ENCODE measurements at regions not wholly inside any gene's neighbourhood (a gene's known extent, or its start where the extent isn't known, plus 50 kb on each side); places are given as distances from the start of the nearest gene placed in this dataset.

- ChIA-PET CTCF (no interaction called here), POLR2A (no interaction called here)
- H3K4me3 Mint-ChIP-seq = no peak overlapping the region
- DNase-seq = no peak
- Histone ChIP-seq H3K27me3 (ENCODE audit: control insufficient read depth in 1 of 2, insufficient read depth in 2 of 2, low read length in 2 of 2) (no peaks in the 10 kb centered on the region), H3K4me3 (ENCODE audit: low read length) (no peak overlapping the region), H3K4me1 (ENCODE audit: insufficient read depth, low read length) (no peaks in the 10 kb centered on the region), H3K27ac (ENCODE audit: low read depth in 1 of 2, low read length in 2 of 2) (no peak overlapping the region), H3K9me3 (ENCODE audit: control insufficient read depth in 1 of 2, insufficient read depth in 1 of 2, low read length in 2 of 2) (peaks cover 0 to 14% of the 10 kb centered on the region in 2 experiments), H3K36me3 (ENCODE audit: insufficient read depth, low read length) (no peaks in the 10 kb centered on the region)
- H3K9me3 Mint-ChIP-seq = peaks cover 4% of the 10 kb centered on the region
- no peak overlapping the region for H3K27ac Mint-ChIP-seq
- TF ChIP-seq, protein P1, sequence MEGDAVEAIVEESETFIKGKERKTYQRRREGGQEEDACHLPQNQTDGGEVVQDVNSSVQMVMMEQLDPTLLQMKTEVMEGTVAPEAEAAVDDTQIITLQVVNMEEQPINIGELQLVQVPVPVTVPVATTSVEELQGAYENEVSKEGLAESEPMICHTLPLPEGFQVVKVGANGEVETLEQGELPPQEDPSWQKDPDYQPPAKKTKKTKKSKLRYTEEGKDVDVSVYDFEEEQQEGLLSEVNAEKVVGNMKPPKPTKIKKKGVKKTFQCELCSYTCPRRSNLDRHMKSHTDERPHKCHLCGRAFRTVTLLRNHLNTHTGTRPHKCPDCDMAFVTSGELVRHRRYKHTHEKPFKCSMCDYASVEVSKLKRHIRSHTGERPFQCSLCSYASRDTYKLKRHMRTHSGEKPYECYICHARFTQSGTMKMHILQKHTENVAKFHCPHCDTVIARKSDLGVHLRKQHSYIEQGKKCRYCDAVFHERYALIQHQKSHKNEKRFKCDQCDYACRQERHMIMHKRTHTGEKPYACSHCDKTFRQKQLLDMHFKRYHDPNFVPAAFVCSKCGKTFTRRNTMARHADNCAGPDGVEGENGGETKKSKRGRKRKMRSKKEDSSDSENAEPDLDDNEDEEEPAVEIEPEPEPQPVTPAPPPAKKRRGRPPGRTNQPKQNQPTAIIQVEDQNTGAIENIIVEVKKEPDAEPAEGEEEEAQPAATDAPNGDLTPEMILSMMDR (IDR thresholded peaks at IDR 0.05) = no peak
- H3K27me3 Mint-ChIP-seq = no peaks in the 10 kb centered on the region
- H3K4me1 Mint-ChIP-seq (ENCODE audit: low read depth) = no peaks in the 10 kb centered on the region
- intact Hi-C loops (cut with DNase I, micrococcal nuclease) = no loop called here
- H3K36me3 Mint-ChIP-seq (ENCODE audit: low read depth) = no peaks in the 10 kb centered on the region
- no peak for ATAC-seq (ENCODE audit: poor library complexity)
Observed at GRCh38 chr6:54737247-54737646, 109.3 kb upstream of the FAM83B start.

DNA sequence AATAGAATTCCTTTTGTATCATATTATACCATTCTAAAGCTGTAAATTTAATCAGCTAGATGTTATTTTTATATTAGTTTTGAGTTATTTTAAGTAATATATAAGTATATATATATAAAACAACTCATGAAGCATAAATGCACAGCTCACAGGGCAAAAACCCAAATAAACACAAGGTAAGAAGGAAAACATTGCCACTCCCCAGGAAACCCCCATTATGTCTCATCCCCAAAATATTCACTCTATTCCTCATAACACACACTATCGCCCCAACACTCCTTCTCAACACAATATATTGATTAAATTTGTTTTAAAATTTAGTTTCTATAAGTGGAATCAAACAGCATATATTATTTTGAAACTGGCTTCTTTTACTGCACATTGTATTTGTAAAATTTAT lies 98.6 kb upstream of the FAM83B start:
- Histone ChIP-seq H3K9me3 (ENCODE audit: control insufficient read depth in 1 of 2, insufficient read depth in 1 of 2, low read length in 2 of 2) (peaks cover 3 to 10% of the 10 kb centered on the region in 2 experiments), H3K4me1 (ENCODE audit: insufficient read depth, low read length) (no peaks in the 10 kb centered on the region), H3K4me3 (ENCODE audit: low read length) (no peak overlapping the region), H3K27me3 (ENCODE audit: control insufficient read depth in 1 of 2, insufficient read depth in 2 of 2, low read length in 2 of 2) (no peaks in the 10 kb centered on the region), H3K27ac (ENCODE audit: low read depth in 1 of 2, low read length in 2 of 2) (no peak overlapping the region), H3K36me3 (ENCODE audit: insufficient read depth, low read length) (no peaks in the 10 kb centered on the region)
- H3K4me1 Mint-ChIP-seq (ENCODE audit: low read depth) = no peaks in the 10 kb centered on the region
- H3K9me3 Mint-ChIP-seq = peaks cover 9% of the 10 kb centered on the region
- intact Hi-C loops (cut with DNase I, micrococcal nuclease) = no loop called here
- DNase-seq (no peak), ATAC-seq (ENCODE audit: poor library complexity) (no peak)
- H3K4me3 Mint-ChIP-seq = no peak overlapping the region
- no peak overlapping the region for H3K27ac Mint-ChIP-seq
- CTCF ChIA-PET = no interaction called here
- no peaks in the 10 kb centered on the region for H3K36me3 Mint-ChIP-seq (ENCODE audit: low read depth)
- POLR2A ChIA-PET = no interaction called here
- no peaks in the 10 kb centered on the region for H3K27me3 Mint-ChIP-seq
- TF ChIP-seq, protein P1 (IDR thresholded peaks at IDR 0.05) = no peak

DNA sequence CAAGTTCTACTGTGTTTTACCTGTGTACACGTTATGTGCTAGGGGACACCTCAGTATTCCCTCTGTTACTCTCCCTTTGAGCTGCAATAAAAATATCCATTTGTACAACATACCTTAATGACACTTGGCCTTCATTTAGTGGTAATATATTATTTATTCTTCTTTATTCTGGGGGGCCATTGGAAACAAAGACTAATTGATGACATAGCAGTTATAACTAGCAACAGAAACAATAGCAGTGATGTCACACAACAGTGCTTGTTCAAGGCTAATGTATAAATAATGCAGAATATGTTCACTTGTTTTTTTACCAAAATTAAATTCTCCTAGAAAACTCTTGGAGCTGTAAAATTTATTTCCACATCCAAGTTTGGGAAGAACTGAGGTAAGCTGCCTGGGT lies 92.2 kb upstream of the FAM83B start:
- H3K36me3 ChIP-seq (ENCODE audit: insufficient read depth, low read length) = no peaks in the 10 kb centered on the region
- H3K27ac ChIP-seq (ENCODE audit: low read depth in 1 of 2, low read length in 2 of 2) = no peak overlapping the region
- no peaks in the 10 kb centered on the region for H3K27me3 Mint-ChIP-seq
- H3K4me1 ChIP-seq (ENCODE audit: insufficient read depth, low read length) = no peaks in the 10 kb centered on the region
- H3K27me3 ChIP-seq (ENCODE audit: control insufficient read depth in 1 of 2, insufficient read depth in 2 of 2, low read length in 2 of 2) = no peaks in the 10 kb centered on the region
- CTCF ChIA-PET = no interaction called here
- peaks cover 5% of the 10 kb centered on the region for H3K9me3 Mint-ChIP-seq
- POLR2A ChIA-PET = no interaction called here
- H3K9me3 ChIP-seq (ENCODE audit: control insufficient read depth in 1 of 2, insufficient read depth in 1 of 2, low read length in 2 of 2) = peaks cover 0 to 4% of the 10 kb centered on the region in 2 experiments
- TF ChIP-seq, protein P1 (IDR thresholded peaks at IDR 0.05) = no peak
- H3K4me3 Mint-ChIP-seq = no peak overlapping the region
- H3K27ac Mint-ChIP-seq = no peak overlapping the region
- ATAC-seq (ENCODE audit: poor library complexity) (no peak), DNase-seq (no peak)
- intact Hi-C loops (cut with DNase I, micrococcal nuclease) = no loop called here
- H3K4me1 Mint-ChIP-seq (ENCODE audit: low read depth) = no peaks in the 10 kb centered on the region
- H3K36me3 Mint-ChIP-seq (ENCODE audit: low read depth) = no peaks in the 10 kb centered on the region
- H3K4me3 ChIP-seq (ENCODE audit: low read length) = no peak overlapping the region

Measured in CD4-positive, alpha-beta T cell (primary cell).